AG04450 (cell line): ENCODE measurements at regions not wholly inside any gene's neighbourhood (a gene's known extent, or its start where the extent isn't known, plus 50 kb on each side); places are given as distances from the start of the nearest gene placed in this dataset.

ENCODE experiments used
- CTCF ChIA-PET: fragments of 300-600, 350-600 bp; formaldehyde crosslinking; extraction: SDS; loops from one replicate; lab custom pipeline; 2022; ENCODE audit warnings: antibody characterized with exemption, inconsistent platforms; lab: Charles Lee
- POLR2A ChIA-PET: fragments of 350-600 bp; formaldehyde crosslinking; extraction: SDS; loops from one replicate; lab custom pipeline; 2021; ENCODE audit warnings: antibody characterized with exemption, inconsistent platforms; lab: Yijun Ruan, JAX
- DNase-seq: peaks from one replicate; pipeline ENCODE4 v3.0.0-alpha.2; 2011; ENCODE audit warnings: low read depth, low spot score
- H3K27ac ChIP-seq: one replicate; pipeline ENCODE4 v1.5.1; 2012; ENCODE audit warnings: low read depth, low read length, control low read depth
- H3K27me3 ChIP-seq: one replicate; pipeline ENCODE4 v1.6.0; 2012; ENCODE audit warnings: low read length; ENCODE audit not compliant: control insufficient read depth, insufficient read depth
- H3K4me3 ChIP-seq: 2 replicates; pipeline ENCODE4 v1.5.1; 2011; ENCODE audit warnings: mild to moderate bottlenecking, low read depth, low read length, control low read depth
- H3K9me3 ChIP-seq: 2 replicates; pipeline ENCODE4 v1.5.1; 2012; ENCODE audit warnings: low read length; ENCODE audit not compliant: control insufficient read depth, insufficient read depth
- TF ChIP-seq, protein P1 (sequence below): IDR thresholded peaks from 2 replicates; pipeline ENCODE4 v1.5.1; 2011; ENCODE audit warnings: low read depth, low read length, control low read depth, inconsistent platforms

DNA sequence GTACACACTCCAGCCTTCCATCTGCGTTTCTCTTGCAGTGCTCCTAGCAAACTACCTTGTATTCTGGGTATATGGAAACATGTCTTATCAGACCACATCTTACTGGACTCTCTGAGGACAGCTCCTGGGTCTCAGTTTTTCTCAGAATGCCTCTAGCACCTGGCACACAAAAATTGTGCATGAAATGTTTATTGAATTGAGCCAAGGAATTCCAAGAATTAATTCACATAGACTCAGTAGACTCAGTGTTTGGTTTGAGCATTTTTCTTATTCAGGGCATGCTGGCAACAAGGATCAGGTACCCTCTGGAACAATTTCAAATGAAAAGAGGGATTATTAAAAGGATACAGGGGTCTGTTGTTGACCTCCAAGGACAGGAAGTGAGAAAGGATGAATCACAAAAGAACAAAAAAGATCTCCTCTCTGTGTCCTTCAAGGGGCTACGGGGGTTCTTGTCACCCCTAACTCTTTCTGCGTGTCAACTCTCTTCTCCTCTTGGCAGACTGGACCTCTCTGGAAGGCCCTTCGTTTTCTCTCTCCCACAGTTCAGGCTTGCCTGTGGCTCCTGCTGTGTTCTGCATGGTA lies 270.0 kb upstream of the HES1 start:
- POLR2A ChIA-PET: interaction anchor here (0.6 kb wide), 1 partner anchor 18 kb away, joined by 7 read pairs; no protein-coding TSS in a partner anchor
- Histone ChIP-seq H3K4me3 (no peak overlapping the region), H3K27ac (no peak overlapping the region), H3K27me3 (no peaks in the 10 kb centered on the region), H3K9me3 (peaks cover 3% of the 10 kb centered on the region; the same call in 1 of the 2 replicates)
- TF ChIP-seq, protein P1, sequence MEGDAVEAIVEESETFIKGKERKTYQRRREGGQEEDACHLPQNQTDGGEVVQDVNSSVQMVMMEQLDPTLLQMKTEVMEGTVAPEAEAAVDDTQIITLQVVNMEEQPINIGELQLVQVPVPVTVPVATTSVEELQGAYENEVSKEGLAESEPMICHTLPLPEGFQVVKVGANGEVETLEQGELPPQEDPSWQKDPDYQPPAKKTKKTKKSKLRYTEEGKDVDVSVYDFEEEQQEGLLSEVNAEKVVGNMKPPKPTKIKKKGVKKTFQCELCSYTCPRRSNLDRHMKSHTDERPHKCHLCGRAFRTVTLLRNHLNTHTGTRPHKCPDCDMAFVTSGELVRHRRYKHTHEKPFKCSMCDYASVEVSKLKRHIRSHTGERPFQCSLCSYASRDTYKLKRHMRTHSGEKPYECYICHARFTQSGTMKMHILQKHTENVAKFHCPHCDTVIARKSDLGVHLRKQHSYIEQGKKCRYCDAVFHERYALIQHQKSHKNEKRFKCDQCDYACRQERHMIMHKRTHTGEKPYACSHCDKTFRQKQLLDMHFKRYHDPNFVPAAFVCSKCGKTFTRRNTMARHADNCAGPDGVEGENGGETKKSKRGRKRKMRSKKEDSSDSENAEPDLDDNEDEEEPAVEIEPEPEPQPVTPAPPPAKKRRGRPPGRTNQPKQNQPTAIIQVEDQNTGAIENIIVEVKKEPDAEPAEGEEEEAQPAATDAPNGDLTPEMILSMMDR: no peak
- no peak for DNase-seq
- CTCF ChIA-PET: no interaction called here

DNA sequence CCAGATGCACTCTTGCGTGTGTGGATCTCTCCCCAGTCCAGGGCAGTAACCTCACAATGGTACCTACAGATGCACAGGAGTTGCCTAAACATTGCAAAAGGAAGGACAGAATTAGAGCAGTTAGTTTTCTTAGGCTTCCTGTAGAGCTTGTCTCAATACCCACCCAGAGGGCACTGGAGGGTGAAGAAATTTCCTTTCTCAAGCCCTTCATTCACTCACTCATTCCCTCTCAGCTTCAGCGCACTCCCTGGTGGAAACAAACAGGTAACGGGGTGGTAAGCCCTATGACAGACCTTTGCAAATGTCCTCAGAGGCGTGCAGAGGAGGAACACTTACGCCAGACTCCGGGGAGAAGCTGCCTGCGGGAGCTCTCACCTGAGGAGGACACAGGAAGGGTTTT lies 267.4 kb upstream of the HES1 start:
- POLR2A ChIA-PET: no interaction called here
- TF ChIP-seq, protein P1: no peak
- Histone ChIP-seq H3K9me3 (peaks cover 3% of the 10 kb centered on the region; the same call in 1 of the 2 replicates), H3K27ac (no peak overlapping the region), H3K4me3 (no peak overlapping the region), H3K27me3 (no peaks in the 10 kb centered on the region)
- DNase-seq: no peak
- CTCF ChIA-PET: interaction anchor here (0.5 to 1.1 kb wide), 2 partner anchors 50 to 447 kb away, joined by 3 to 4 read pairs; no protein-coding TSS in a partner anchor

DNA sequence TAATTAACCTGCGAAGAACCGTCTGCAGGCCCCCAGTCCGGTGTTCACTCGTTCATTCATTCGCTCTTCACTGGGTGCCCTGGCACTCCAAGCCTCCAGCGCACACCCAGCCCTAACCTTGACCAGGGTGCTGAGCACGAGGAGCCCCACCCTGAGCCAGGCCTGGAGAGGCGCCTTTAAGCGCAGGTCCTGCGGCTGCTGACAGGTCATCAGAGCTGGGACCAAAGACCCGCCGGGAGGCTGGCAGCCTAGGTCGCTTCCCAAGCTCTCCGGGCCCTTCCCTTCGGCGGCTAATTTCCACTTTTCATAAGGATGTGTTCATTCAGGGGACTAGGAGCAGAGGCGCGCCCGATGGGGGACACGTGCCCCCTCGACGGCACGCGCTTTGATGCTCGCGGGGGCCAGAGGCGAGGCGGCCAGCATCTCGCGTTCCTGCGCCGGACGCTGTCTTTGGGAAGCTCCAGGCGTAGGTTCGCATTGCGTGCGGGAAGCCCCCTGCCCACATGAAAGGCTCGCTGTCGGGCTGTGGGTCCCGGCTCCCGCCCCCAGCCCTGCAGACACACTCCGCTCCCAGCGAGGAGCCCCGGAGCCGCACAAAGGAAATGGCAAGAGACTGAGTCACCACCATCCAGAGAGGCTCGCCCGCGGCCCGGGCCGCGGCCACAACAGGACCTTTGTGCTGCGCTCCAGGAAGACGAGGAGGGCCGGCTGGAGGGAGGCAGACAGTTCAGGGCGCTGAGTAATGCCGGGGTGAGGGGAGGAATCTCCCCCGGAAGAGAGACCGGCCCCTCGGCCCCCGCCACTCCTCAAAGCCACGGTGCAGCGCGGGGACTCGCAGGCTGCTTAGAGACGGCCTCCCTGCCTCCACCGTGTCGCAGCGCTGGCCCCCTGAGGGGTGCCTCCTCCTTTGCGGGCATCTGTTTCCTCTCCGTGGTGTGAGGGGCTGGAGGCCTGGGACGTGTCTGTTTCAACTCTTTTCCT lies 266.4 kb upstream of the HES1 start:
- POLR2A ChIA-PET: interaction anchor here (0.6 kb wide), 1 partner anchor 408 kb away, joined by 3 read pairs; no protein-coding TSS in a partner anchor
- H3K9me3 ChIP-seq: peaks cover 3% of the 10 kb centered on the region; the same call in 1 of the 2 replicates
- TF ChIP-seq, protein P1: no peak
- CTCF ChIA-PET: interaction anchor here (1.1 kb wide), 1 partner anchor 446 kb away, joined by 4 read pairs; no protein-coding TSS in a partner anchor
- H3K4me3 ChIP-seq: peak overlapping the region; percentile 25
- H3K27me3 ChIP-seq: no peaks in the 10 kb centered on the region
- peak; percentile 59 for DNase-seq
- H3K27ac ChIP-seq: peak overlapping the region; percentile 68

DNA sequence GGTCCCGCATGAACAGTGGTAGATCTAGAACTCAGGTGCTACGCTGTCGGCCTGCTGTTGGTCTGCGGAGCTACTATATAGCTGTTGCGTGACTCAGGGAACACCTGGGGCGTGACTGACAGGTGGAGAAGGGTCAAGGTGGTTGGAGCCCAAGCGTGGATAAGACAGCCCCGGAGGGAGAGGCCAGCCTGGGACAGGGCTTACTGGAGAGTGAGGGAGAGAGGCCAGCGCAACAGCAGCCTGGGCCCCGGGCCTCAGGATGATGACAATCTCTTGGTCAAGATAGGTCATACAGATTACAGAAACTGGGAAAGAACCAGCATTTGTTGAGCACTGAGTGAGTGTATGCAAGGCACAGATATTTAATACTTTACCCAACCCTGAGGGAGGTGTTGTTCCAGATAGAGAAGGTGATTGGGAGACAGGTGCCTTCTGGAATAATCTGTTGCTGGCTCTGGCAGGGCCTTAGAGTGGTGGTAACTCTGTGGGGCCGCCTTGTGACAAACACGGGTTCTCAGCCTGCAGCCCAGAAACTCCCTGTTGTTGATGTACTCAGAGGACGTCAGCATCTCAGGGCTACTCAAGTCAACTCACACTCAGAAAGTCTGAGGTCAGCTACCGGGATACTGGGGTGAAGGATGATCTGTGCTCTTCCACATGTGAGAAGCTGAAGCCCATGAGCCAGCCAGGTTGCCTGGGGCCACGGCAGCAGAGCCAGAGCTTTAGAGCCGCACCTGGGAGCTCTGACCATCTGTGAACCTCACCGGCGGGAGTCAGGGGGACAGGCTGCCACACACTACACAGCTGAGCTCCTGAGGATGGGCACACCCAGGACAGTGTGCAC lies 265.4 kb upstream of the HES1 start:
- TF ChIP-seq, protein P1: no peak
- no peak for DNase-seq

More for the DNA sequence above, 265.4 kb upstream of the HES1 start:
- H3K4me3 ChIP-seq: no peak overlapping the region
- POLR2A ChIA-PET: interaction anchor here (1.8 kb wide), 1 partner anchor 12 kb away, joined by 5 read pairs; no protein-coding TSS in a partner anchor
- CTCF ChIA-PET: interaction anchor here (2.6 to 3.4 kb wide), 2 partner anchors 99 to 445 kb away, joined by 8 to 11 read pairs; no protein-coding TSS in a partner anchor
- no peaks in the 10 kb centered on the region for H3K27me3 ChIP-seq
- H3K9me3 ChIP-seq: peaks cover 3% of the 10 kb centered on the region; the same call in 1 of the 2 replicates
- H3K27ac ChIP-seq: peak overlapping the region; percentile 68
